ENCODE measurements at regions not wholly inside any gene's neighbourhood (a gene's known extent, or its start where the extent isn't known, plus 50 kb on each side); places are given as distances from the start of the nearest gene placed in this dataset.

- Mint-ChIP-seq H3K27ac (ENCODE audit: unreplicated experiment) (no peak overlapping the region), H3K27me3 (ENCODE audit: unreplicated experiment) (no peaks in the 10 kb centered on the region), H3K9me3 (ENCODE audit: unreplicated experiment) (peaks cover 1% of the 10 kb centered on the region), H3K4me1 (ENCODE audit: low read depth, unreplicated experiment) (peaks cover 3% of the 10 kb centered on the region), H3K36me3 (ENCODE audit: unreplicated experiment) (no peaks in the 10 kb centered on the region), H3K4me3 (ENCODE audit: unreplicated experiment) (no peak overlapping the region)
- TF ChIP-seq CTCF (IDR thresholded peaks at IDR 0.05; ENCODE audit: partially characterized antibody, unreplicated experiment) = no peak
- no peak for DNase-seq
These were observed 445.1 kb upstream of the ZMIZ1 start for GRCh38 chr10:78623578-78624215.

GRCh38 chr10:78624791-78625190 is 444.0 kb upstream of the ZMIZ1 start:
- no peak for TF ChIP-seq CTCF (IDR thresholded peaks at IDR 0.05; ENCODE audit: partially characterized antibody, unreplicated experiment)
- H3K9me3 Mint-ChIP-seq (ENCODE audit: unreplicated experiment) = peaks cover 3% of the 10 kb centered on the region
- H3K27me3 Mint-ChIP-seq (ENCODE audit: unreplicated experiment) = no peaks in the 10 kb centered on the region

GRCh38 chr10:78626471-78626870 is 442.3 kb upstream of the ZMIZ1 start:
- DNase-seq = no peak
- H3K36me3 Mint-ChIP-seq (ENCODE audit: unreplicated experiment) = no peaks in the 10 kb centered on the region
- H3K4me1 Mint-ChIP-seq (ENCODE audit: low read depth, unreplicated experiment) = peaks cover 6% of the 10 kb centered on the region
- no peak for TF ChIP-seq CTCF (IDR thresholded peaks at IDR 0.05; ENCODE audit: partially characterized antibody, unreplicated experiment)
- H3K27me3 Mint-ChIP-seq (ENCODE audit: unreplicated experiment) = no peaks in the 10 kb centered on the region
- H3K27ac Mint-ChIP-seq (ENCODE audit: unreplicated experiment) = no peak overlapping the region
- H3K4me3 Mint-ChIP-seq (ENCODE audit: unreplicated experiment) = no peak overlapping the region
- peaks cover 3% of the 10 kb centered on the region for H3K9me3 Mint-ChIP-seq (ENCODE audit: unreplicated experiment)

More at GRCh38 chr10:78624791-78625190, 444.0 kb upstream of the ZMIZ1 start:
- Mint-ChIP-seq H3K4me1 (ENCODE audit: low read depth, unreplicated experiment) (peaks cover 3% of the 10 kb centered on the region), H3K4me3 (ENCODE audit: unreplicated experiment) (no peak overlapping the region), H3K36me3 (ENCODE audit: unreplicated experiment) (no peaks in the 10 kb centered on the region), H3K27ac (ENCODE audit: unreplicated experiment) (no peak overlapping the region)
- DNase-seq = no peak

- DNase-seq = no peak
- no peaks in the 10 kb centered on the region for H3K36me3 Mint-ChIP-seq (ENCODE audit: unreplicated experiment)
- no peak overlapping the region for H3K27ac Mint-ChIP-seq (ENCODE audit: unreplicated experiment)
- TF ChIP-seq CTCF (IDR thresholded peaks at IDR 0.05; ENCODE audit: partially characterized antibody, unreplicated experiment) = no peak
- no peak overlapping the region for H3K4me3 Mint-ChIP-seq (ENCODE audit: unreplicated experiment)
- H3K9me3 Mint-ChIP-seq (ENCODE audit: unreplicated experiment) = peaks cover 3% of the 10 kb centered on the region
- no peaks in the 10 kb centered on the region for H3K27me3 Mint-ChIP-seq (ENCODE audit: unreplicated experiment)
- peaks cover 6% of the 10 kb centered on the region for H3K4me1 Mint-ChIP-seq (ENCODE audit: low read depth, unreplicated experiment)
These were observed 441.4 kb upstream of the ZMIZ1 start for GRCh38 chr10:78627254-78627795.

- Mint-ChIP-seq H3K27me3 (ENCODE audit: unreplicated experiment) (no peaks in the 10 kb centered on the region), H3K27ac (ENCODE audit: unreplicated experiment) (no peak overlapping the region), H3K4me1 (ENCODE audit: low read depth, unreplicated experiment) (peaks cover 6% of the 10 kb centered on the region), H3K9me3 (ENCODE audit: unreplicated experiment) (peaks cover 3% of the 10 kb centered on the region), H3K4me3 (ENCODE audit: unreplicated experiment) (no peak overlapping the region), H3K36me3 (ENCODE audit: unreplicated experiment) (no peaks in the 10 kb centered on the region)
- TF ChIP-seq CTCF (IDR thresholded peaks at IDR 0.05; ENCODE audit: partially characterized antibody, unreplicated experiment) = no peak
- no peak for DNase-seq
These were observed 439.8 kb upstream of the ZMIZ1 start for GRCh38 chr10:78628976-78629375.
